Left renal pelvis (tissue), 4 donors: ENCODE measurements at regions not wholly inside any gene's neighbourhood (a gene's known extent, or its start where the extent isn't known, plus 50 kb on each side); places are given as distances from the start of the nearest gene placed in this dataset.

Source experiments
- DNase-seq, 4 donors: peaks; one replicate each; pipeline ENCODE4 v3.0.0-alpha.2; 2013; ENCODE audit warnings: low read depth in 4 of 4, low spot score in 3 of 4

GRCh38 chr3:106765342-106765741, 611.9 kb upstream of the CCDC54 start:
- no peak for DNase-seq

- DNase-seq = peak in 1 of 4 donors; percentile 37
These were observed 608.2 kb upstream of the CCDC54 start for GRCh38 chr3:106768941-106769480.

GRCh38 chr3:106773795-106774194, 603.4 kb upstream of the CCDC54 start:
- no peak for DNase-seq

GRCh38 chr3:106783231-106783630, 594.0 kb upstream of the CCDC54 start:
- no peak for DNase-seq

DNA sequence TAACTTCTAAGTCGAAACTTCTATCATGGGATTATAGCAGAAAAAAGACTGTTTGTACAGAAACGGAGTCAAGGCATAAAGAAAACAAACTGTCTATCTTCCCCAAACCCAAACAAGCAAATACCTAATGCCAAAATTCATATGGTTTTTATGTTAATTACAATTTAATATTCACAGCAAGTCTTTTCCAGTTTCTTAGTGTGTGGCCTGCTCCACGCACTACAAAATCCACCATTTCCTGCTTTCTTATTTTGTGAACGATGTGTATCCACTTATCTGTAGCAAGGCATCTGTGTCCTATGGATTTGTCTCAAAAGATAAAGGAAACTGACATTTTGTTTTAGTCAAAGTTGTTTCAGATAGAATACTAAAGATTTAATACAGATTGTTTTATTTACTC, 588.0 kb upstream of the CCDC54 start:
- DNase-seq = no peak

- DNase-seq = no peak
These were observed 584.5 kb upstream of the CCDC54 start for GRCh38 chr3:106792716-106793115.

- no peak for DNase-seq
These were observed 582.8 kb upstream of the CCDC54 start for GRCh38 chr3:106794442-106794841.

DNA sequence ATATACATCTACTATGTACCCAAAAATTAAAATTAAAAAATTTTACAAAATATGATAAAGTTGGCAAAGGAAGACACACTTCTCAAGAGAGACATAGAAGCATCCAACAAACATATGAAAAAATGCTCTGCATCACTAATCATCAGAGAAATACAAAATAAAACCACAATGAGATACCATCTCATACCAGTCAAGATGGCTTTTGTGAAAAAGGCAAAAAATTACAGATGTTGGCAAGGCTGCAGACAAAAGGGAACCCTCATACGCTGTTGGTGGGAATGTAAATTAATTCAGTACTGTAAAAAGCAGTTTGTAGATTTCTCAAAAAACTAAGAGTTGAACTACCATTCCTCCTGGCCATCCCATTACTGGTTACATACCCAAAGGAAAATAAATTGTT, 581.7 kb upstream of the CCDC54 start:
- DNase-seq = no peak

DNA sequence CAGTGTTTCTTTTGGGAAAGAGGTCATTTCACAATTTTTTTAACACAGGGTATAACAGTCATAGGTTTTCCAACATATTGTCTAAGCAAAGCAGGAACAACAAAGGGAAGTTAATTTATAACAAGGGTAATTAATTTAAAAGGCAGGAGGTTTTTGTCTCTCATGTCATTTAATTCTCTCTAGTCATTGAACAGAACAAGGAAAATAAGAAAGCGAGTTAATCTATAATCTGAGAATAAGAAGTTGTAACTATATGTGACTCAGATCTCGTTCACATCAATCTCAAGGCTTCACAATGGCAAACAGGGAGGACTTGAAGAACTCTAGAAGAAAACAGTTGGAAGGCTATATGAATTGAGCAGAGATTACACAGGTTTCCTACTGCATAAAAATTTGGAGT, 579.8 kb upstream of the CCDC54 start:
- no peak for DNase-seq

- no peak for DNase-seq
These were observed 571.6 kb upstream of the CCDC54 start for GRCh38 chr3:106805625-106806024.

GRCh38 chr3:106806964-106807363, 570.3 kb upstream of the CCDC54 start:
- DNase-seq = no peak

DNA sequence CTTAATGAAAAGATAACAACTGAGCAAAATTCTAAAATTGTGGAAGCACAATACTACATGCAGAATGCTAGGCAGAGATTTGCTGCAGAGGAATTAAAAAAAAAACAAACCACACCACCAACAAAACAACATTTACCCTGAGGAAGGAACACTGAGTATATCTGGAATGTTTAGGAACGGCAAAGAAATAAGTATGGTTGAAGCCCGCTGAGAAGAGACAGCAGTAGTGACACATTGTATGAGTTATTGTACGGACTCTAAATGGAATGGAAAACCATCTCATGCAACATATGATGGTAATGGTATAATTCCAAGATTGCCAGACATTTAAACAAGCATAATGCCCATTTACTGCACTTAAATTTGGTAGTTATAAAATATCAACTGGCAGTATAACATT, 568.2 kb upstream of the CCDC54 start:
- DNase-seq = no peak

DNA sequence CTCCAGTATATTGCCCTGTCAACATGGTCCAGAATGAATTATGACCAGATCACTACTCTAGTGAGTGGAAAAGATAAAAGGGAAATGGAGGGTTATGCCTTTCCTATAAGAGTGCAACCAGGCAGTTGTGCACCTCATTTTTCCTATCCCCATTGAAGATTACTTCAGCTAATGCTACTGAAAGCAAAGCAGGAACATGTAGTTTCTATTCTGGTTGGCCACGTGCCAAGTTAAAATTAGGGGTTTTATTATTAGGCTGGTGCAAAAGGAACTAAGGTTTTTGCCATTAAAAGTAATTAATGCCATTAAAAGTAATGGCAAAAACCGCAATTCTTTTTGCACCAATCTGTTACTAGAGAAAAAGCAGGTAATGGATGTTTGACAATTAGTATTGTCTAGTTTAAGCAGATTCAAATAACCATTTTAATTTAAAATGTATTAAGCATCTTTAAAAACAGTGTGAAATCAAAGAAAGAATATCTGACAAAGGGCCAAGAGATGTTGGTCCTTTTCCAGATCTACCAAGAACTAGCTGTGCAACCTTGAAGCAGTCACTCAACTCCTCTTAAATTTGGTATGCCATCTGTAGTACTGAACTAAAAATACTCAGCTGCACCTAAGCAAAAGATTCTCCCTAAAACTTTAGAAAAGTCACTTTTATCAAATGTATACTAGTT, 567.5 kb upstream of the CCDC54 start:
- no peak for DNase-seq

DNA sequence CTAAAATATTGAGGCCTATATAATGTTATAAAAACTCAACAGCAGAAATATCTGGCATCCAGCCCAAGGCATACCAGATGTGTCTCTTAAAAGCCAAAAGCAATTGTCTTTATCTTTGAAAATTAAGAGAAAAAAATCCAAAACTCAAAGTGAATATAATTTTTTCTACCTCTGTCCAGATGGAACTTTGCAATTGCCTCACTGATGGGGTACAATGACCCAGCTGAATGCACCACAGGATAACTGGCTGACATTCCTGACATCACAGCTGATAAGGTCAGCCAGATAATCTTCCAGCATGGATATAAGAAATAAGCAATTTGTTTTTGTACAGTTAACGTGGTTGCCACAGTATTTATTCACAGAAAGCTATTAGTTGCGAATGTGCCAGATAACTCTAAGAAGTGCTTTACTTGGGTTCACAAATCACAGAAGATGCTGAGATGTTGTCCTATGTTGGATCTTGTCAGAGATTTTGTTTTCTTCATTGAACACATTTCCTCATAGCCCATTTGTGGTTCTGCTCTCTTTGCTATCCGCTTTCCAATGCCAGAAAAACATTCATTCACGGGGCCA, 566.9 kb upstream of the CCDC54 start:
- no peak for DNase-seq

GRCh38 chr3:106811376-106811775, 565.9 kb upstream of the CCDC54 start:
- no peak for DNase-seq

DNA sequence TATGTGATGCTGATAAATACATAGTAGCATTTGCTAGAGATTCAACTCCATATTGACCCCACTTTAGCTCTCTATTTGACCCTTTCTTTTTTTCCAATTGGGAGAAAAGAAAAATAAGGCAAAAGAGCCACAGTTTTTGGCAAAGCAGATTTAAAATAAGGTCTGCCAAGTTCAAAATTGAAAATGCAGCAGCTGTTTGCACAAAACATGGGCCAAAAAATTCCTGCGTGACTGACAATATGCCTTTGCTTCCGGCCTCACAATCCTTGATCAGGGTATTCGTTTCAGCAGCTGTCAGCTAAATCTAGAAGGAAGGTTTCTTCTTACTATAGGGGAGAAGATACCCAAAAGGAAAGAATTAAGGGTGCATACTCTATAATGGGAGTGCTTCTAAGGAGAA, 563.5 kb upstream of the CCDC54 start:
- no peak for DNase-seq

DNA sequence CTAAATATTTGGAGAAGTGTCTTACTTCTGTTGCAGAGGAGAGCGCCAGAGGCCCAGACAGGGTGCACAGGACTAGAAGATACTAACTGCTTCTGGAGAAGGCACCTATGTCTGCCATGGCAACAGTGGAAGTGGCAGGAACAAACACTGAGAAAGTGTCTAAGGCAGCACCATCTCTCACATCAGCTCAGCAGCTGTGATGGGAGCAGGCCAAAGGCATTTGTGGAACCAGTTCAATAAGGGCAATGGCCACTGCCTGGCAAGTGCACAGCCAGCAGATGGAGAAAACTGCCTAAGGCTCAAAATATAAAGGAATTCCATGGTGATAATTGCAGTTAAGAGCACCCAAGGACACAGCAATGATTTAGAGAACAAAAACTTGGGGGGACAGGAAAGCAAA, 563.0 kb upstream of the CCDC54 start:
- DNase-seq = no peak

DNA sequence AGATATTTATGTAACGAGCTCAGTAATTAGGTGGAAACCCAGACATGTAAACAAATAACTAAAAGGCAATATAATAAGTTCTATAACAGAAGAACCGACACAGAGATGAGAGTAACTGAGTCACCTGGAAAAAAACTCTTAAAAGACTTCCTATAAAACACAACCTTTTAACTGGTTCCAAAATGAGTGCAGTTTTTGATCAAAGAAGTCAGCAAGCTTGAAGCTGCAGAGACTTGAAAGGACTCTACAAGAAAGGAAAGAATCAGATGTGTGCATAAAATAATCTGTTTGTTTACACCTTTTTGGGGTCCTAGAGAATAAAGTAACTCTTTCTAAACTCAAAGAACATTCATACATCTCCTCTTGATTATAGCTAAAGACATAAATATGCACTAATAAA, 560.4 kb upstream of the CCDC54 start:
- no peak for DNase-seq

GRCh38 chr3:106817706-106818105, 559.5 kb upstream of the CCDC54 start:
- no peak for DNase-seq

- no peak for DNase-seq
These were observed 557.8 kb upstream of the CCDC54 start for GRCh38 chr3:106819440-106819839.

GRCh38 chr3:106820726-106821362, 556.4 kb upstream of the CCDC54 start:
- DNase-seq = no peak

DNA sequence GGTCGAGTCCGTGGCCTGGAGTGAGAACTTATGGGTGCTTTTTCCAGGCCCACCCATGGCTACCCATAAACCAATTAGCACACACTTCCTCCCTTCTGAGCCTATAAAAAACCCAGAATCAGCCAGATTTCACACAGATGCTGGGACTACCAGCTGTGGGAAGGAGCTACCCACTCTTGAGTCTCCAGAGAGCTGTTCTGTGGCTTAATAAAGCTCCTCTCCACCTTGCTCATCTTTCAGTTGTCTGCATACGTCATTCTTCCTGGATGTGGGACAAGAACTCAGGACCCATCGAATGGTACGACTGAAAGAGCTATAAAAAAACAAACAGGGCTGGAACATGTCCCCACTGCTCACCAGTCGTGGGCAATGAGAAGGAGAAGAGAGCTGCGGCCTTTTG, 555.4 kb upstream of the CCDC54 start:
- DNase-seq = no peak
